NCI-H345 (cell line): ENCODE measurements at regions not wholly inside any gene's neighbourhood (a gene's known extent, or its start where the extent isn't known, plus 50 kb on each side); places are given as distances from the start of the nearest gene placed in this dataset.

Experiments used
- DNase-seq: peaks from one replicate; lab custom pipeline; 2025; lab: John Stamatoyannopoulos, UW

GRCh38 chr7:121449735-121450240, 53.7 kb upstream of the FAM3C start:
- DNase-seq = no peak

GRCh38 chr7:121449329-121449728, 53.2 kb upstream of the FAM3C start:
- DNase-seq = no peak

- no peak for DNase-seq
Observed at GRCh38 chr7:121448429-121448828, 52.3 kb upstream of the FAM3C start.

- no peak for DNase-seq
Observed at GRCh38 chr7:121447911-121448300, 51.8 kb upstream of the FAM3C start.

- DNase-seq = no peak
Observed at GRCh38 chr7:121447243-121447910, 51.3 kb upstream of the FAM3C start.

GRCh38 chr7:121446526-121446925, 50.4 kb upstream of the FAM3C start:
- no peak for DNase-seq
